HG02981 (cell line): ENCODE measurements at regions not wholly inside any gene's neighbourhood (a gene's known extent, or its start where the extent isn't known, plus 50 kb on each side); places are given as distances from the start of the nearest gene placed in this dataset.

Experiments used
- ATAC-seq: cut with Tn5 transposase; IDR thresholded peaks from one replicate; pipeline ENCODE4 v1.9.1; 2021; ENCODE audit warnings: mild to moderate bottlenecking, moderate library complexity; ENCODE audit not compliant: unreplicated experiment

- no peak for ATAC-seq
These were observed 155.0 kb downstream of the SETD4 start for GRCh38 chr21:35905096-35905962.

GRCh38 chr21:35900539-35900938, 159.8 kb downstream of the SETD4 start:
- ATAC-seq, result no peak

- ATAC-seq, result no peak
These were observed 164.3 kb downstream of the SETD4 start for GRCh38 chr21:35896060-35896459.

- ATAC-seq, result no peak
These were observed 164.7 kb downstream of the SETD4 start for GRCh38 chr21:35895598-35895997.

- no peak for ATAC-seq
These were observed 167.2 kb downstream of the SETD4 start for GRCh38 chr21:35893156-35893555.

GRCh38 chr21:35886887-35887286, 173.4 kb downstream of the SETD4 start:
- ATAC-seq, result no peak

- ATAC-seq, result no peak
These were observed 174.3 kb downstream of the SETD4 start for GRCh38 chr21:35885942-35886541.

- ATAC-seq, result no peak
These were observed 177.5 kb downstream of the SETD4 start for GRCh38 chr21:35882791-35883240.

GRCh38 chr21:35873441-35873840, 186.9 kb downstream of the SETD4 start:
- ATAC-seq, result no peak

- ATAC-seq, result no peak
These were observed 188.4 kb downstream of the SETD4 start for GRCh38 chr21:35871906-35872305.

- no peak for ATAC-seq
These were observed 191.5 kb downstream of the SETD4 start for GRCh38 chr21:35868869-35869223.

- no peak for ATAC-seq
These were observed 192.1 kb downstream of the SETD4 start for GRCh38 chr21:35868005-35868868.

GRCh38 chr21:35864039-35864438, 196.3 kb downstream of the SETD4 start:
- ATAC-seq, result no peak

GRCh38 chr21:35862969-35863368, 197.4 kb downstream of the SETD4 start:
- ATAC-seq, result no peak

GRCh38 chr21:35861661-35862060, 198.7 kb downstream of the SETD4 start:
- no peak for ATAC-seq

GRCh38 chr21:35860189-35860869, 200.0 kb downstream of the SETD4 start:
- ATAC-seq, result no peak

- ATAC-seq, result no peak
These were observed 200.6 kb downstream of the SETD4 start for GRCh38 chr21:35859677-35860076.

- no peak for ATAC-seq
These were observed 203.2 kb downstream of the SETD4 start for GRCh38 chr21:35857095-35857494.

- no peak for ATAC-seq
These were observed 204.8 kb downstream of the SETD4 start for GRCh38 chr21:35855484-35855883.

GRCh38 chr21:35854281-35854680, 206.0 kb downstream of the SETD4 start:
- ATAC-seq, result no peak
